ENCODE measurements at regions not wholly inside any gene's neighbourhood (a gene's known extent, or its start where the extent isn't known, plus 50 kb on each side); places are given as distances from the start of the nearest gene placed in this dataset.

GRCh38 chr3:74515451-74515850 lies 99.0 kb downstream of the CNTN3 start:
- ChIA-PET POLR2A (ENCODE audit: low non-redundant PET) (no interaction called here), CTCF (no interaction called here)
- no peak for TF ChIP-seq EZH2 (IDR thresholded peaks at IDR 0.05; ENCODE audit: borderline replicate concordance, low read depth, low read length, poor library complexity, severe bottlenecking)
- no peak for TF ChIP-seq CTCF (conservative IDR thresholded peaks at IDR 0.05; ENCODE audit: low read depth, low read length)
- intact Hi-C loops (cut with micrococcal nuclease; ENCODE audit: unreplicated experiment) = no loop called here
- Histone ChIP-seq H3K27me3 (replicated peaks; ENCODE audit: insufficient read depth, low read depth, low read length, poor library complexity) (no peaks in the 10 kb centered on the region), H3K9me3 (ENCODE audit: low read depth, low read length, poor library complexity, severe bottlenecking) (no peaks in the 10 kb centered on the region), H3K27ac (ENCODE audit: low read depth, low read length, poor library complexity, severe bottlenecking) (no peak overlapping the region), H3K4me3 (ENCODE audit: low read depth, low read length, poor library complexity, severe bottlenecking) (no peak overlapping the region), H3K4me1 (ENCODE audit: insufficient read depth, low read length, poor library complexity, severe bottlenecking) (no peaks in the 10 kb centered on the region), H3K36me3 (ENCODE audit: insufficient read depth, low read length, poor library complexity, severe bottlenecking) (no peaks in the 10 kb centered on the region)
- DNase-seq (ENCODE audit: low spot score) = no peak
- no TSS peak for BruUV-seq (replicated peaks)

- no TSS peak for BruUV-seq (replicated peaks)
- Histone ChIP-seq H3K36me3 (ENCODE audit: insufficient read depth, low read length, poor library complexity, severe bottlenecking) (no peaks in the 10 kb centered on the region), H3K27ac (ENCODE audit: low read depth, low read length, poor library complexity, severe bottlenecking) (no peak overlapping the region), H3K9me3 (ENCODE audit: low read depth, low read length, poor library complexity, severe bottlenecking) (no peaks in the 10 kb centered on the region), H3K4me1 (ENCODE audit: insufficient read depth, low read length, poor library complexity, severe bottlenecking) (no peaks in the 10 kb centered on the region), H3K27me3 (replicated peaks; ENCODE audit: insufficient read depth, low read depth, low read length, poor library complexity) (no peaks in the 10 kb centered on the region), H3K4me3 (ENCODE audit: low read depth, low read length, poor library complexity, severe bottlenecking) (no peak overlapping the region)
- DNase-seq (ENCODE audit: low spot score) = no peak
- intact Hi-C loops (cut with micrococcal nuclease; ENCODE audit: unreplicated experiment) = no loop called here
- ChIA-PET CTCF (no interaction called here), POLR2A (ENCODE audit: low non-redundant PET) (no interaction called here)
- TF ChIP-seq CTCF (conservative IDR thresholded peaks at IDR 0.05; ENCODE audit: low read depth, low read length) (no peak), EZH2 (IDR thresholded peaks at IDR 0.05; ENCODE audit: borderline replicate concordance, low read depth, low read length, poor library complexity, severe bottlenecking) (no peak)
These were observed 103.4 kb downstream of the CNTN3 start for GRCh38 chr3:74511078-74511477.

- intact Hi-C loops (cut with micrococcal nuclease; ENCODE audit: unreplicated experiment) = no loop called here
- no peak for TF ChIP-seq EZH2 (IDR thresholded peaks at IDR 0.05; ENCODE audit: borderline replicate concordance, low read depth, low read length, poor library complexity, severe bottlenecking)
- TF ChIP-seq CTCF (conservative IDR thresholded peaks at IDR 0.05; ENCODE audit: low read depth, low read length) = no peak
- POLR2A ChIA-PET (ENCODE audit: low non-redundant PET) = no interaction called here
These were observed 104.1 kb downstream of the CNTN3 start for GRCh38 chr3:74510261-74510818.

More at GRCh38 chr3:74510261-74510818, 104.1 kb downstream of the CNTN3 start:
- no peaks in the 10 kb centered on the region for H3K27me3 ChIP-seq (replicated peaks; ENCODE audit: insufficient read depth, low read depth, low read length, poor library complexity)
- CTCF ChIA-PET = no interaction called here
- no peaks in the 10 kb centered on the region for H3K36me3 ChIP-seq (ENCODE audit: insufficient read depth, low read length, poor library complexity, severe bottlenecking)
- no peak for DNase-seq (ENCODE audit: low spot score)
- no peaks in the 10 kb centered on the region for H3K4me1 ChIP-seq (ENCODE audit: insufficient read depth, low read length, poor library complexity, severe bottlenecking)
- H3K4me3 ChIP-seq (ENCODE audit: low read depth, low read length, poor library complexity, severe bottlenecking) = no peak overlapping the region
- no peak overlapping the region for H3K27ac ChIP-seq (ENCODE audit: low read depth, low read length, poor library complexity, severe bottlenecking)
- no peaks in the 10 kb centered on the region for H3K9me3 ChIP-seq (ENCODE audit: low read depth, low read length, poor library complexity, severe bottlenecking)
- no TSS peak for BruUV-seq (replicated peaks)
